ENCODE measurements at regions not wholly inside any gene's neighbourhood (a gene's known extent, or its start where the extent isn't known, plus 50 kb on each side); places are given as distances from the start of the nearest gene placed in this dataset.

DNA sequence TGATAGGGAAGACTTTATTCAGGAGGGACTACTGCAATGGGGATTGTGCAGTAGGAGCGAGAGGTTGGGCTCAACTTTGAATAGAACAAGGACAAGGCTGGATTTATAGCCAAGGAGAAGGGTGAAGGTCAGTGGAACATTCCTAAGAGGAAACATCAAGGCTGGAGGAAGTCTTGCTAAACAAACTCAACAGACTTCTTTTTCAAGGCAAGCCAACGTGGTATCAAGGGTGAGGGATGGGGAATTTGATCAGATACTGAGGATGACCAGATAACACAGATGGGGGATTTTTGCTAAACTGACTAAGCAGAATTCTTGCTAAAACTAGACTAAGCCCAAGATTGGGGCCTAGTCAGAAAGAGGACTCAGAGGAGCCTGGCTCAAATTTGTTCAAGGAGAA is 107.3 kb downstream of the DUSP10 start:
- TF ChIP-seq, protein P1, sequence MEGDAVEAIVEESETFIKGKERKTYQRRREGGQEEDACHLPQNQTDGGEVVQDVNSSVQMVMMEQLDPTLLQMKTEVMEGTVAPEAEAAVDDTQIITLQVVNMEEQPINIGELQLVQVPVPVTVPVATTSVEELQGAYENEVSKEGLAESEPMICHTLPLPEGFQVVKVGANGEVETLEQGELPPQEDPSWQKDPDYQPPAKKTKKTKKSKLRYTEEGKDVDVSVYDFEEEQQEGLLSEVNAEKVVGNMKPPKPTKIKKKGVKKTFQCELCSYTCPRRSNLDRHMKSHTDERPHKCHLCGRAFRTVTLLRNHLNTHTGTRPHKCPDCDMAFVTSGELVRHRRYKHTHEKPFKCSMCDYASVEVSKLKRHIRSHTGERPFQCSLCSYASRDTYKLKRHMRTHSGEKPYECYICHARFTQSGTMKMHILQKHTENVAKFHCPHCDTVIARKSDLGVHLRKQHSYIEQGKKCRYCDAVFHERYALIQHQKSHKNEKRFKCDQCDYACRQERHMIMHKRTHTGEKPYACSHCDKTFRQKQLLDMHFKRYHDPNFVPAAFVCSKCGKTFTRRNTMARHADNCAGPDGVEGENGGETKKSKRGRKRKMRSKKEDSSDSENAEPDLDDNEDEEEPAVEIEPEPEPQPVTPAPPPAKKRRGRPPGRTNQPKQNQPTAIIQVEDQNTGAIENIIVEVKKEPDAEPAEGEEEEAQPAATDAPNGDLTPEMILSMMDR (conservative IDR thresholded peaks at IDR 0.05; ENCODE audit: low read length), result no peak
- no peak for TF ChIP-seq EZH2phosphoT487 (IDR thresholded peaks at IDR 0.05; ENCODE audit: borderline replicate concordance, low read depth, low read length)
